IMR-90 (cell line): ENCODE measurements at regions not wholly inside any gene's neighbourhood (a gene's known extent, or its start where the extent isn't known, plus 50 kb on each side); places are given as distances from the start of the nearest gene placed in this dataset.

ENCODE experiments used
- BHLHE40 ChIP-seq: fragments of 150-350 bp; IDR thresholded peaks from 2 replicates; pipeline ENCODE4 v1.6.1; 2016; ENCODE audit warnings: mild to moderate bottlenecking, low read depth, low read length
- CEBPB ChIP-seq: IDR thresholded peaks from 2 replicates; pipeline ENCODE4 v1.6.1; 2012; ENCODE audit warnings: low read depth, low read length, improper control_type of control experiment
- CTCF ChIP-seq: conservative IDR thresholded peaks from 2 replicates; pipeline ENCODE4 v1.5.1; 2012; ENCODE audit warnings: mild to moderate bottlenecking, low read depth, low read length, improper control_type of control experiment
- ELK1 ChIP-seq: fragments of 150-350 bp; IDR thresholded peaks from 2 replicates; pipeline ENCODE4 v1.6.1; 2016; ENCODE audit warnings: low read depth, mild to moderate bottlenecking, low read length, moderate library complexity, borderline replicate concordance
- FOS ChIP-seq: fragments of 150-350 bp; IDR thresholded peaks from 2 replicates; pipeline ENCODE4 v1.6.1; 2016; ENCODE audit warnings: low read depth, low read length
- MAFK ChIP-seq: IDR thresholded peaks from 2 replicates; pipeline ENCODE4 v1.6.1; 2012; ENCODE audit warnings: low read depth, low read length, improper control_type of control experiment
- MAZ ChIP-seq: IDR thresholded peaks from 2 replicates; pipeline ENCODE4 v1.6.1; 2012; ENCODE audit warnings: low read depth, mild to moderate bottlenecking, low read length, improper control_type of control experiment, moderate library complexity, borderline replicate concordance
- MXI1 ChIP-seq: IDR thresholded peaks from 2 replicates; pipeline ENCODE4 v1.6.1; 2012; ENCODE audit warnings: low read depth, mild to moderate bottlenecking, low read length, moderate library complexity, borderline replicate concordance
- POLR2A ChIP-seq: IDR thresholded peaks from 2 replicates; pipeline ENCODE4 v1.6.1; 2012; ENCODE audit warnings: mild to moderate bottlenecking, low read depth, low read length
- RAD21 ChIP-seq: IDR thresholded peaks from 2 replicates; pipeline ENCODE4 v1.6.1; 2012; ENCODE audit warnings: low read length, improper control_type of control experiment
- RCOR1 ChIP-seq: IDR thresholded peaks from 2 replicates; pipeline ENCODE4 v1.6.1; 2012; ENCODE audit warnings: mild to moderate bottlenecking, low read length, improper control_type of control experiment; ENCODE audit not compliant: insufficient replicate concordance
- RFX5 ChIP-seq: IDR thresholded peaks from 2 replicates; pipeline ENCODE4 v1.8.0; 2012; ENCODE audit warnings: low read depth, mild to moderate bottlenecking, low read length, moderate library complexity
- SMC3 ChIP-seq: fragments of 150-350 bp; IDR thresholded peaks from 2 replicates; pipeline ENCODE4 v1.6.1; 2016; ENCODE audit warnings: low read depth, mild to moderate bottlenecking, antibody characterized with exemption, low read length, moderate library complexity
- USF2 ChIP-seq: fragments of 150-350 bp; IDR thresholded peaks from 2 replicates; pipeline ENCODE4 v1.6.1; 2017; ENCODE audit warnings: mild to moderate bottlenecking, antibody characterized with exemption, low read length, low read depth

DNA sequence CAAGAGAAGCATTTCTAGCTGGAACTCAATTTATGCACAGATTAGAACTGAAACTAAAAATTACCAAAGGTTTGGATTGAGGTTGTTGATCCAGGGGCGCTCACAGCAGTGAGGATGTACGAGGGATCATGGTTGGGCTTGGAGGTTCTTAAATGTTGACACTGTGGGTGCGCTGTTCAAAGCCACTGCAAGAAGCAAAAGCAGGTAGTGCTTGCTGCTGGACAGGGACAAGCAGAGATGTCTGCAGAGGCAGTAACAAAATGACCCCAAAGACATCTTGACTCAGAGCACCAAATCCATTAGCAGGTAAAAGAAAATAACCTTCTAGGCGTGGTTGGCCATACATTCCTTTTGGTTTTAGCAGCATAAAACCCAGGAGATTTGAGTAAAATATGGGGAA lies 468.4 kb downstream of the ZSWIM6 start:
- TF ChIP-seq CTCF (no peak), RCOR1 (no peak), USF2 (no peak), ELK1 (no peak), MXI1 (no peak), POLR2A (no peak), MAFK (no peak), CEBPB (no peak), SMC3 (no peak), RAD21 (no peak), MAZ (no peak), BHLHE40 (no peak), FOS (no peak), RFX5 (no peak)
